HG02623 (cell line): ENCODE measurements at regions not wholly inside any gene's neighbourhood (a gene's known extent, or its start where the extent isn't known, plus 50 kb on each side); places are given as distances from the start of the nearest gene placed in this dataset.
"Not testable (repeated sequence)": the region's sequence is repeated elsewhere in the genome, so short reads cannot be mapped to it uniquely, and the experiment has no call there.

Source experiments
- ATAC-seq: cut with Tn5 transposase; IDR thresholded peaks from one replicate; pipeline ENCODE4 v1.9.1; 2021; ENCODE audit warnings: moderate library complexity; ENCODE audit not compliant: unreplicated experiment

- no peak for ATAC-seq
These were observed 191.5 kb downstream of the ERCC6L2 start for GRCh38 chr9:96067004-96067403.

DNA sequence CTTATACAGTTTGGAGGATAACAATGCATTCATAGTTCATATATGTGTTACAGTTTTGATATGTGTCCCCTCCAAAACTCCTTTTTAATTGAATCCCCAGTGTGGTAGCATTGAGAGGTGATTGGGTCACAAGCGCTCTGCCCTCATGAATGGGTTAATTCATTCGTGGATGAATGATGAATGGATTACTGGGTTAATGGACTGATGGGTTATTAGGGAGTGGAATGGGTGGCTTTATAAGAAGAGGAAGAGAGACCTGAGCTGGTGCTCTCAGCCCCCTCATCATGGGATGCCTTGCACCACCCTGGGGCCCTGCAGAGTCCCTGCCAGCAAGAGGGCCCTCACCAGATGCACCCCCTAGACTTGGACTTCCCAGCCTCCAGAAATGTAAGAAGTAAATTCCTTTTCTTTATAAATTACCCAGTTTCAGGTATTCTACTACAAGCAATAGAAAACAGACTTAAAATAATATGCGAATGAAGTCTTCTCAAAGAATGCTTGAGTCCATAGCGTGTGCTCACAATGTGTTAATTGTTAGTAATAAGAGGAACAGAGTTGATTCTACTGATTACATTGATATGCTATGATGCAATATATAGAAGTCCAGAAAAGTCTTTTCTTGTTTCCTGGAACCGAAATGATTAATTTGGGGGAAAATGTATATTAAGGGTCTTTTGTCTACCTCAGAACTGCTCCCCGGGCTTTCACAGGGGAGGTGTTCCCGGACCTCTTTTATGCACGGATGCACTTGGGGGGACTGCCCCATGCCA, 190.2 kb downstream of the ERCC6L2 start:
- ATAC-seq: no peak

DNA sequence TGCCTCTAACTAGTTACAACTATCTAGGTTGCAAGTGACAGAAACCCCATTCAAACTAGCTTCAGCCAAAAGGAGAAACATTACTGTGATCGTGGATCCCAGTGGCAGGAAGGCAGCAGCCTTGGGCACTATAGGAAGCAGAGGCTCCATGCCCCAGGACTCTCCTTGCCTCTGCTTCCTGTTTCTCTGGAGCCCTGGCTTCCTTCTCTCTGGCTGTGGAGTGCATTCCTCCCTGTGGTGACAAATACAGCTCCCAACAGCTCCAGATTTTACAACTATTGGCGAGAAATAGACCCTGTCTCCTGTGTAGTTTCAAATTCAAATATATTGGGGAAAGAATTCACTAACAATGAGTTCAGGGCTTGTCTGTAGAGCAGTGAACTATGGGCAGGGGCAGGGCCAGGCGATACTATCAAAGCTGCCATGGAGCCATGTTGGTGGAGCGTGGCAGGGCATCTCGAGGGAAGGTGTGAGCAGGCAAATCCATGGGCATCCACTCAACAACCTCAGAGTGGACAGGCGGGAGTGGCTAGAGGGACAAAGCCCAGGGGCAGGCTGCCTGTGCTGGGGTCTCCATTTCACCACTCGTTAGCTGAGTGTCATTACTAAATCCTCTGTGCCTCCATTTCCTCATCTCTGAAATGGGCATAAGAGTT, 189.5 kb downstream of the ERCC6L2 start:
- ATAC-seq: no peak

- no peak for ATAC-seq
These were observed 187.4 kb downstream of the ERCC6L2 start for GRCh38 chr9:96062854-96063253.

- ATAC-seq: no peak
These were observed 186.5 kb downstream of the ERCC6L2 start for GRCh38 chr9:96062031-96062430.

DNA sequence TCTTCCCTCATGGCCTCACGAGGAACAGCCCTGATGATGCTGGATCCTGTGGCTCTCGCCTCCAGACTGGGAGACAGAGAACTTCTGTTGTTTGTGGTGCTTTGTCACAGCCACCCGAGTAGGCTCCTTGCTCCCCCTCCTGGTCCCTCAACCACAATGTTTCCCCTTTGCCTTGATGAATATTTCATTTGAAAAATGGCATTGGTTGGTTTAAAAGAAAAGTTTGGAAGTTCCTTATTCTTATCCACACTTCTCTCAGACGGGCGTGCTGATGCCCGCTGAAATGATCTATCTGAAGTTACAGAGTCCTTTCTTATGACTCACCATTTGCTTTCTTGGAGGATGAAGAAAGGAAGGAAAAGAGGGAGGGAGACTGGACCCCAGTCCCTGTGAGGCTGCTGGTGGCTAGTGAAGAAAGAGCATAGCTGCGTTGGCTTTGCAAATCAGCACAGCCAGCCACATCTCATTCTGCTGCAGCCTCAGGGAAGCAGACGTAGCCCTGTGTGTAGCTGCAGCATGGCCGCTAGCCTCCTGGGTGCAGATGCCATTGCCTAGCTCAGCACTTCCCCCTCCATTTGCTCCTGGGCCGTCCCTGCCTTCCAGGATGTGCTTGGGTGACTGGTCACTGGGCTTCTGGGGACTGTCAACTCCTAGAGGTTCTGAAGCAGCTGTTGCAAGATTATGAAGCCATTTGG, 185.9 kb downstream of the ERCC6L2 start:
- no peak for ATAC-seq

DNA sequence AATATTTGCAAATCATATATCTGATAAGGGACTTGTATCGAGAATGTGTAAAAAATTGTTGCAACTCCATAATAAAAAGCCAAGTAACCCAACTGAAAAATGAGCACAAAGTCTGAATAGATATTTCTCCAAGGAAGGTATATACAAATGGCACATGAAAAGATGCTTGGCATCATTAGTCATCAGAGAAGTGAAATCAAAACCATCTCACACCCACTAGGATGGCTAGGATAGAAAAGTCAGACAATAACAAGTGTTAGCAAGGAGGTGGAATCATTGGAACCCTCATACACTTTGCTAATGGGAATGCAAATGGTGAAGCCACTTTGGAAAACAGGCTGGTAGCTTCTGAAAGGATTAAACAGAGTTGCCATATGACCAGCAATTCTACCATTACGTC, 182.7 kb downstream of the ERCC6L2 start:
- ATAC-seq: no peak

- ATAC-seq: no peak
These were observed 181.7 kb downstream of the ERCC6L2 start for GRCh38 chr9:96057155-96057554.

DNA sequence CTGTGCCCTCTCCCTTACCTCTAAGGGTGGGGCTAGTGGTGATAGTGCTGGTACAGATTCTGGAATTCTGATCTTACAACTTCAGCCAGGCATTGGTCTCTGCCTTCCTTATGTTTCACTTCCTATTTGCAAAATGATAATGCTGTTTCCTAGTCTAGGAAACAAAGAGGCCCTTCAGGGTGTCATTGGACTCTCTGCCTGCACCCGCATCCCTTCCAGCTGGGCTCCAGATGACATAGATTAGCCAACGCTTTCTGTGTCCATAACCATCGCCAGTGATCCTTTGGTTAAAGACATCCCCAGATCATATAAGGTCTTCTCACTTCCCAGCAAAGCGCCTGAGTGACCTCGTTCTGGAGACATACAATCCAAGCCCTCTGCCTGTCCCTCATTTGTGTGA, 180.7 kb downstream of the ERCC6L2 start:
- ATAC-seq: no peak

DNA sequence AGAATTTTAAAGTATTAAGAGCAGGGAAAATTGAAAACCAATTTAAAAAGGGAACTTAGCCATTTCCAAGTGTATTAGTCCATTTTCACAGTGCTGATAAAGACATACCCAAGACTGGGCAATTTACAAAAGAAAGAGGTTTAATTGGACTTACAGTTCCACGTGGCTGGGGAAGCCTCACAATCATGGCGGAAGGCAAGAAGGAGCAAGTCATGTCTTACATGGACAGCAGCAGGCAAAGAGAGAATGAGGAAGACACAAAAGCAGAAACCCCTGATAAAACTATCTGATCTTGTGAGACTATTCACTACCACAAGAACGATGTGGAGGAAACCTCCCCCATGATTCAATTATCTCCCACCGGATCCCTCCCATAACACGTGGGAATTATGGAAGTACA, 178.8 kb downstream of the ERCC6L2 start:
- not testable (repeated sequence) for ATAC-seq

- ATAC-seq: no peak
These were observed 177.2 kb downstream of the ERCC6L2 start for GRCh38 chr9:96052686-96053085.

DNA sequence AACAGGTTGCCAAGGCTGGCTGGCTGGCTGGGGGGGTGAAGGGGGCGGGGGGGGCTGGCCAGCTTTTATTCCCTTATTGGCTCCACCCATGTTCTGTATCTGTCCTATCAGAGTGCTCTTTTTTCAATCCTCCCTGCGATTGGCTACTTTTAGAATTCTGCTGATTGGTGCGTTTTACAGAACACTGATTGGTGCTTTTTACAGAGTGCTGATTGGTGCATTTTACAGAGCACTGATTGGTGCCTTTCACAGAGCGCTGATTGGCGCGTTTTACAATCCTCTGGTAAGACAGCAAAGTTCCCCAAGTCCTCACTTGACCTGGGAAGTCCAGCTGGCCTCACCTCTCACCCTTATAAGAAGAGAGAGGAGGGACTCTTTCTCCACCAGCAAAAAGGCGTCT, 175.9 kb downstream of the ERCC6L2 start:
- no peak for ATAC-seq

DNA sequence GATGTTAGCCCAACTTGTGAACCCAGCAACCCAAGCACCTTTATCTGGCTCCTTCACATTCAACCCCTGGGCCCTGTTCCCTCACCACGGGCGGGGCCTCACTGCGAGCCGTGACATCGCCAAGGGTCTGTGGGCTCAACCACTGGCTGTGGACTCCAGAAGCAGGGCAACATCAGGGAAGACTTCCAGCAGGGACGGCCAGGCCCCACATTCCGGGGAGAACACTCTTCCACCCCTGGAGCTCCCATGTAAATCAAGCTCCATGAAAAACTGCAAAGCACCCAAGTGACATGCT, 175.3 kb downstream of the ERCC6L2 start:
- no peak for ATAC-seq

DNA sequence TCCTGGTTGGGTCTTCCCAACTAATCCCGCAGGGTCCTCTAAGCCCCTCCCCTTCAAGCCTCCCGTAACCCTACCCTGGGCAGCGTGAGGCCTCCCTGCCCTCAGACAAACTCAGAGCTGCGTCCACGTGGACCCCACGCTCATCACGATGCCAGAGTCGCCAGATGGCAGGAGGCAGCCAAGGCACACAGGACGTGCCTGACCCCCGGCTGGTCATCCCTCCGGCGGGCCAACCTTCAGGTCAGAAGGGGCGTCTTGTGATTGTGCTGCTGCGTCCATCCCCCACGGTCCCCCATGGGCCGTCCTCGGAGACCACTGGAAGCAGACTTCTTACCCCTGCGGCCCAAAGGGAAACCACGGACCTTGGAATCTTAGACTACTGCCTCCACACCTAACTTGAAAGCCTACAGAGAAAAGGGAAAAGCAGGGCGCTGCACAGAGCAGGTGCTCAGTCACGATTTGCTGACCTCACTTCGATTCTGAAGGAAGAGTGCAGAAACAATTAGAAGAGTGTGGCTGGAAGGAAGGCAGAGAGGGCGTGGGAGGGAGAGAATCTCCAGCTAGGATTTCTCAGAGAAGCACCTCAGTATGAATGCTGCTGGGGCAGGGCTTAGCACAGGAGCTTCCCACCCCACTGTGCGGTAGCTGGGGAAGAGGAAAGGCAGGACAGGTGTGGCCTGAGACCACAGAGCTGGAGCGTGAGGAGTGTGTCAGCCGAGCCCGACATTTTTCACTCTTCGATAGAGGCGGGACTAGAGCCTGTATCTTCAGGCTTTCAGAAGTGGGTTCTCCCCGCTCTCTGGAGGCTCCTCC, 174.8 kb downstream of the ERCC6L2 start:
- ATAC-seq: no peak

- ATAC-seq: no peak
These were observed 173.7 kb downstream of the ERCC6L2 start for GRCh38 chr9:96048956-96049831.

DNA sequence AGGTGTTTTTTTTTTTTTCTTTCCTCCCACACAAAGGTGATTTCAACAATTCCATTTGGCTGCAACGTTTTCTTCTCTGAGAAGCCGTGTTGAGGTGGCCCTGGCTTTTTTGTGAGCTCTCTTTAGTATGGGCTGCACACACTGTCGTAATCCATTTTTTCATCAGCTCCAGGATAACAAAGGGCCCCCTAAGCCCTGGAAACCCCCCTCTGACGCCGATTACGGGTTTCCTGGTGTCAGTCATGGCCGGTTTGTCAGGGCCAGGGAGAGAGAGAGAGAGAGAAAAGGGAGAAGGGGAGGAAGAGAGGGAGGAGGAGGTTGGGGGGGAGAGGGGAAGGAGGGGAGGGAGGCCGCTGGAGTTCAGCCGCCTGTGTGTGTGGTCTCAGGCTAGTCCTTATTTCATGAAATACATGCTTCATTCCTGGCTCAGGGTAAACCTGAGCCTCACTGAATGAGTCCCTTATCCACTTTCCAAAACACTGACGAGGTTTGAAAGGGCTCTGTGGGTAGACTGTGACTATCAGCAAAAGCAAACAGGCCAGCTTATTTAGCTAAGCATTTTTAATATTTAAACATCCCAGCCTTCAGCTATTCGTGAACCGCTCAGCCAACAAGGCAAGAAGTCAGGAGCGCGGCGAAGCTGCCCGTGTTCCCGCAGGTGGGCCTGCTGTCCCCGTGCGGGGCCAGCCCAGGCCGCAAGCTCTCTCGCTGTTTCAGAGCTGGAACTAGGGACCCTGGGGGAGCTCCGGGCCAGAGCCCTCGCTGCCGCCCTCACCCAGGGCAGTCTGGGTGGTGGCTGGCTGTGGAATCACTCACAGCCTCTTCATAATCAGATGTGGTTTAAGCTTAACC, 172.8 kb downstream of the ERCC6L2 start:
- no peak for ATAC-seq

DNA sequence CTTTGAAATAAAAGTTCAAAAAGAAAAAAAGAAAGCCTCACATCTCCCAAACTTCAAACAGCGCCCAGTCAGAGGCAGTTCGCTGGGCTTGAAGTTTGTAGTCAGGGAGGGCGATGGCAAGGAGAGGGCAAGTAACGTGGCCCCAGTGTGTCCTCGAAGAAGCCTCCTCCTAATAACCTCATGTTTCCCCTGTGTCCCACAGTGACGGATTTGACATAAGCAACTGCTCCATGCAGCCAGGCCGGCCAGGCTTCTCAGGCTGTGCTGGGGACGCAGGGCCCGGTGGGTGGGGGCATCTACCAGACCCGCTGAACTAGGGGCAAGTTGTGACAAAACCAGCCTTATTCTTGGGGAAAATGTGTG, 172.2 kb downstream of the ERCC6L2 start:
- no peak for ATAC-seq

DNA sequence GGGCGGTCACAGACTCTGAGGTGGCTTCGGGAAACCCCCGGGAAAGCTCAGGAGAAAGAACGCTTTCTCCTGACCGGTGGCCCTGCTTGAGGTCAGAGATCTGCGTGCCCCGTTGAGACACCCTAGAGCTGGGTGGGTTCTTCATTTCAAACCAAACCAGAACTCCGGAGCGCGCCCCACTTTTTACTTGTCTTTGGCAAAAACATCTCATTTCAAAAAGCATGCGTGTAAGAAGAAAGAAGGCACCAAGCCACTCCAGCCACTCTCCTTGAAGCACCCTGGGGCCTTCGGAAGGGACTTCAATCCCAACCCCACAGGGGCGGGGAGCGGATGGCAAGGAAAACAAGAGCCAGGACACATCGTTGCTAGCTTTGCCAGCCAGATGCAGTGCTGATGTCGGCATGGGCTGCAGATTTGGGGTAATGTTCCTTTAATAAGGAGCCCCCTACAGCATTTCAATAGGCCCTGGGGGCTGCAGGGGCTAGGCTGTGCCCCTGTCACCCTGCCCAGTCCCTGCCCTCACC, 171.7 kb downstream of the ERCC6L2 start:
- ATAC-seq: no peak

- ATAC-seq: no peak
These were observed 170.3 kb downstream of the ERCC6L2 start for GRCh38 chr9:96045811-96046210.
